Heart left ventricle (tissue), 13 donors: ENCODE measurements at regions not wholly inside any gene's neighbourhood (a gene's known extent, or its start where the extent isn't known, plus 50 kb on each side); places are given as distances from the start of the nearest gene placed in this dataset.

Experiments
- CTCF ChIP-seq, 12 donors: fragments of 200-600 bp; sonication (generic) in 4 of 12; IDR thresholded peaks; one replicate each; pipeline versions ENCODE4 v1.5.0 to v1.8.0; 2018 to 2022; ENCODE audit warnings: antibody characterized with exemption in 12 of 12, mild to moderate bottlenecking in 5 of 12
- POLR2A ChIP-seq, 2 donors: fragments of 450-650 bp; IDR thresholded peaks; one replicate each; pipeline ENCODE4 v1.6.1; 2017; ENCODE audit warnings: antibody characterized with exemption in 2 of 2, mild to moderate bottlenecking in 2 of 2, moderate library complexity in 2 of 2
- donor health status: ischemic (EF 13 %, LVEDD 7.1; RV severe dilation, severe dysfunction).
- donor health status: DM: no; HTN: yes; CAD: no.
- donor health status: DM: no; HTN: no; CAD: no.
- donor health status: ischemic (EF 25% LVEDD 6.9; RV normal size, moderate dysfunction).
- donor health status: ischemic (EF 25% LVEDD 5.7; RV mildly dilated, moderate dysfunction).
- donor health status: ischemic (EF 35%, LVEDD 5.7; RV mildly dilated, moderate dysfunction).
- donor health status: nonischemic (EF 11% LVEDD 7.7; RV severe dilation, severe dysfunction).
- donor health status: DM: yes; HTN: yes; CAD: no.
- donor health status: PGD.
- donor health status: ischemic (EF 29% LVEDD 5.4; RV normal size, mild dysfunction).
- donor health status: nonischemic (EF 23%, LVEDD 6.1; RV moderate dilation, normal function).

- no peak for TF ChIP-seq CTCF (IDR thresholded peaks at IDR 0.05)
- TF ChIP-seq POLR2A (IDR thresholded peaks at IDR 0.05) = no peak
Observed at GRCh38 chr2:66960161-66960560, 437.0 kb upstream of the ETAA1 start.
